Kidney (tissue), 13 donors: ENCODE measurements at regions not wholly inside any gene's neighbourhood (a gene's known extent, or its start where the extent isn't known, plus 50 kb on each side); places are given as distances from the start of the nearest gene placed in this dataset.

Experiments used
- DNase-seq, 5 donors: peaks; one replicate each; pipeline ENCODE4 v3.0.0-alpha.2; 2013 to 2020
- FAIRE-seq: peaks from 2 replicates; lab custom pipeline; 2012; peaks lifted over from hg19 to GRCh38; lab: Jason Lieb, UNC
- H3K27ac ChIP-seq, 2 donors: one replicate each; pipeline ENCODE4 v1.7.0; 2013; ENCODE audit warnings: low read depth in 2 of 2, low read length in 2 of 2, inconsistent platforms in 1 of 2
- H3K27me3 ChIP-seq: one replicate; pipeline ENCODE4 v1.7.1; 2013; ENCODE audit warnings: low read length, inconsistent platforms; ENCODE audit not compliant: control insufficient read depth, insufficient read depth
- H3K36me3 ChIP-seq, 3 donors: one replicate each; pipeline versions ENCODE4 v1.7.0 to v1.7.1; 2013; ENCODE audit warnings: low read length in 3 of 3, control low read depth in 1 of 3, inconsistent platforms in 1 of 3; ENCODE audit not compliant: insufficient read depth in 3 of 3, control insufficient read depth in 2 of 3
- H3K4me1 ChIP-seq, 3 donors: one replicate each; pipeline versions ENCODE4 v1.7.0 to v1.7.1; 2013; ENCODE audit warnings: low read length in 3 of 3, inconsistent platforms in 1 of 3, low read depth in 1 of 3; ENCODE audit not compliant: control insufficient read depth in 2 of 3, insufficient read depth in 2 of 3
- H3K4me3 ChIP-seq, 3 donors: one replicate each; pipeline versions ENCODE4 v1.7.0 to v1.8.1; 2013; ENCODE audit warnings: low read length in 3 of 3, control low read depth in 1 of 3, inconsistent platforms in 1 of 3
- H3K9ac ChIP-seq, 3 donors: one replicate each; pipeline versions ENCODE4 v1.7.0 to v1.7.1; 2013; ENCODE audit warnings: low read length in 3 of 3, control low read depth in 1 of 3, inconsistent platforms in 1 of 3
- H3K9me3 ChIP-seq, 3 donors: one replicate each; pipeline versions ENCODE4 v1.7.0 to v1.7.1; 2013; ENCODE audit warnings: low read length in 3 of 3, control low read depth in 1 of 3, inconsistent platforms in 1 of 3; ENCODE audit not compliant: control insufficient read depth in 2 of 3, insufficient read depth in 1 of 3
- intact Hi-C: fragments of 100-400 bp; cut with DNase I; formaldehyde crosslinking; loops from one replicate; pipeline ENCODE4 v1.11.1; 2022
- TF ChIP-seq, protein P1 (sequence below): IDR thresholded peaks from 3 replicates; pipeline ENCODE4 v1.5.1; 2012; ENCODE audit warnings: mild to moderate bottlenecking, moderate library complexity, borderline replicate concordance; ENCODE audit not compliant: insufficient read depth; ENCODE audit errors: extremely low read depth
- donor health status: control.
- donor health status: control.
- donor health status: control.
- donor health status: control.
- donor health status: control.
- donor health status: DM: yes; HTN: yes; CAD: no.
- donor health status: Normal renal cell carcinoma (clear cell type).

DNA sequence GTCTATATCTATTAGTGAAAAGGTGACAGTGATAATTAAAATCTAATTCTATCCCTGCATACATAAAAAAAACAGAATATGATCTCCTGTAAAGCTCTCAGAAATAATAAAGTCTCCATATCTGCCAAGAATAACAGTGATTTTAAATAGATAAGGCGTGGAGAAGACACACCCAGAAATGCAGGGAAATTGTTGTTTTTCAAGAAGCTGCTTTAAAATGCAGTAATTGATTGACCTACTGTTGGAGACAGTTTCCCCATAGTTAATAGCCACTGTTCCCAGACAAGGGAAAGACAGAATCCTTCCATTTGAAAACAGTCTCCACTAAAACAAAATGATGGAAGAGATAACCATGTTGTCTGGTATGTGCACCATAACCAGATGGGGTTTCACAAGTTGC, 571.5 kb upstream of the CDH5 start:
- no peaks in the 10 kb centered on the region for H3K36me3 ChIP-seq
- TF ChIP-seq, protein P1, sequence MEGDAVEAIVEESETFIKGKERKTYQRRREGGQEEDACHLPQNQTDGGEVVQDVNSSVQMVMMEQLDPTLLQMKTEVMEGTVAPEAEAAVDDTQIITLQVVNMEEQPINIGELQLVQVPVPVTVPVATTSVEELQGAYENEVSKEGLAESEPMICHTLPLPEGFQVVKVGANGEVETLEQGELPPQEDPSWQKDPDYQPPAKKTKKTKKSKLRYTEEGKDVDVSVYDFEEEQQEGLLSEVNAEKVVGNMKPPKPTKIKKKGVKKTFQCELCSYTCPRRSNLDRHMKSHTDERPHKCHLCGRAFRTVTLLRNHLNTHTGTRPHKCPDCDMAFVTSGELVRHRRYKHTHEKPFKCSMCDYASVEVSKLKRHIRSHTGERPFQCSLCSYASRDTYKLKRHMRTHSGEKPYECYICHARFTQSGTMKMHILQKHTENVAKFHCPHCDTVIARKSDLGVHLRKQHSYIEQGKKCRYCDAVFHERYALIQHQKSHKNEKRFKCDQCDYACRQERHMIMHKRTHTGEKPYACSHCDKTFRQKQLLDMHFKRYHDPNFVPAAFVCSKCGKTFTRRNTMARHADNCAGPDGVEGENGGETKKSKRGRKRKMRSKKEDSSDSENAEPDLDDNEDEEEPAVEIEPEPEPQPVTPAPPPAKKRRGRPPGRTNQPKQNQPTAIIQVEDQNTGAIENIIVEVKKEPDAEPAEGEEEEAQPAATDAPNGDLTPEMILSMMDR, result no peak
- FAIRE-seq, result no peak
- H3K9ac ChIP-seq, result no peak overlapping the region
- H3K27me3 ChIP-seq, result no peaks in the 10 kb centered on the region
- no peaks in the 10 kb centered on the region for H3K4me1 ChIP-seq
- DNase-seq, result no peak
- intact Hi-C loops, result no loop called here
- no peaks in the 10 kb centered on the region for H3K9me3 ChIP-seq
- H3K4me3 ChIP-seq, result no peak overlapping the region
- no peak overlapping the region for H3K27ac ChIP-seq

DNA sequence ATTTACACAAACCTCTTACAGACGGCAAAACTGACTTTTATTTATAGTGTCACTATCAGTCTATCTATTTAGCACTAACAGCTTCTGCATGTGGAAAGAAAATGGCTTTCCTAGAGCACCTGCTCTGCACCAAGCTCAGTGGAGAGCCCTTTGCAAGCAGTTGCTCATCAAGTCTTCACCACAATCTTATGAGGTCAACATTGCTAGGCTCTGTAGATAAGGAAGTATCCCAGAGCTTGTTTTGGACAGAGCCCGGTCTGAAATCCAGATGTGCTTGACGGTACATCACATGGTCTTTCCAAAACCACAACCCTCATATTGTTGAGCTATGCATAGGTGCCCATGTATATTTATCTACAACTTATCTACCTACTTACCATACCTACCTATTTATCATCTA, 572.7 kb upstream of the CDH5 start:
- Histone ChIP-seq H3K4me1 (no peaks in the 10 kb centered on the region), H3K36me3 (no peaks in the 10 kb centered on the region), H3K4me3 (no peak overlapping the region), H3K9ac (no peak overlapping the region), H3K9me3 (no peaks in the 10 kb centered on the region), H3K27me3 (no peaks in the 10 kb centered on the region), H3K27ac (no peak overlapping the region)
- TF ChIP-seq, protein P1, result no peak
- FAIRE-seq (no peak), DNase-seq (no peak)
- intact Hi-C loops, result no loop called here

DNA sequence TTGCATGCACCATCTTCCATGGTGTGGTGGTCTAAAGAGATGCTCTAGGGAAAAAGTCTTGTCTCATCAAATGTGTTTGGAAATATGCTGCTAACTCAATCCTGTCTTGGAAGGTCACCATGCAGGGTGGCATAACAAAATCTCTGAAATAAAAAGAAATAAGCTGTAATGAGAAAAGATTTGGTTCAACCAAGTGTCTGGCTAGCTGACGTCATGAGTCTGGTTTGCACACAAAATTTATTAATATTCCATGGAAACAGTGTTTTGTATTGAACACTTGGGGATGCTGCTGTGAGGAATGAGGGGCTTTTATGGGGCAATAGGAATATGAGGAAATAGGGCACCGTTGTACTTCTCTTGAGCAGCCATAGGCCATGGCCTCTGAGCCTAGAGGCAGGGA, 575.7 kb upstream of the CDH5 start:
- Histone ChIP-seq H3K36me3 (no peaks in the 10 kb centered on the region), H3K27ac (no peak overlapping the region), H3K9ac (no peak overlapping the region), H3K4me3 (no peak overlapping the region), H3K4me1 (no peaks in the 10 kb centered on the region), H3K9me3 (no peaks in the 10 kb centered on the region), H3K27me3 (no peaks in the 10 kb centered on the region)
- TF ChIP-seq, protein P1, result no peak
- DNase-seq (no peak), FAIRE-seq (no peak)
- intact Hi-C loops, result no loop called here
